ENCODE measurements at regions not wholly inside any gene's neighbourhood (a gene's known extent, or its start where the extent isn't known, plus 50 kb on each side); places are given as distances from the start of the nearest gene placed in this dataset.
"Not testable (repeated sequence)": the region's sequence is repeated elsewhere in the genome, so short reads cannot be mapped to it uniquely, and the experiment has no call there.

GRCh38 chr15:31217067-31217466 is 109.6 kb upstream of the KLF13 start:
- peak overlapping the region; percentile 95 for H3K27ac Mint-ChIP-seq

GRCh38 chr15:31217566-31218270 is 108.9 kb upstream of the KLF13 start:
- H3K9me3 Mint-ChIP-seq: no peaks in the 10 kb centered on the region
- H3K4me3 Mint-ChIP-seq: no peak overlapping the region
- H3K27ac Mint-ChIP-seq: peak overlapping the region; percentile 95
- DNase-seq (ENCODE audit: low spot score): no peak
- H3K4me1 Mint-ChIP-seq (ENCODE audit: low read depth): peaks cover 38% of the 10 kb centered on the region
- no peaks in the 10 kb centered on the region for H3K36me3 Mint-ChIP-seq (ENCODE audit: low read depth)
- H3K27me3 Mint-ChIP-seq (ENCODE audit: low read depth): peaks cover under 1% of the 10 kb centered on the region

More at GRCh38 chr15:31217067-31217466, 109.6 kb upstream of the KLF13 start:
- Mint-ChIP-seq H3K27me3 (ENCODE audit: low read depth) (no peaks in the 10 kb centered on the region), H3K36me3 (ENCODE audit: low read depth) (no peaks in the 10 kb centered on the region), H3K4me1 (ENCODE audit: low read depth) (peaks cover 33% of the 10 kb centered on the region), H3K4me3 (peak overlapping the region; percentile 85), H3K9me3 (no peaks in the 10 kb centered on the region)
- DNase-seq (ENCODE audit: low spot score): no peak

- Mint-ChIP-seq H3K36me3 (ENCODE audit: low read depth) (no peaks in the 10 kb centered on the region), H3K4me1 (ENCODE audit: low read depth) (peaks cover 42% of the 10 kb centered on the region), H3K27ac (no peak overlapping the region), H3K27me3 (ENCODE audit: low read depth) (peaks cover 3% of the 10 kb centered on the region), H3K4me3 (no peak overlapping the region), H3K9me3 (no peaks in the 10 kb centered on the region)
- no peak for DNase-seq (ENCODE audit: low spot score)
Measured at GRCh38 chr15:31219221-31219620, 107.4 kb upstream of the KLF13 start.

DNA sequence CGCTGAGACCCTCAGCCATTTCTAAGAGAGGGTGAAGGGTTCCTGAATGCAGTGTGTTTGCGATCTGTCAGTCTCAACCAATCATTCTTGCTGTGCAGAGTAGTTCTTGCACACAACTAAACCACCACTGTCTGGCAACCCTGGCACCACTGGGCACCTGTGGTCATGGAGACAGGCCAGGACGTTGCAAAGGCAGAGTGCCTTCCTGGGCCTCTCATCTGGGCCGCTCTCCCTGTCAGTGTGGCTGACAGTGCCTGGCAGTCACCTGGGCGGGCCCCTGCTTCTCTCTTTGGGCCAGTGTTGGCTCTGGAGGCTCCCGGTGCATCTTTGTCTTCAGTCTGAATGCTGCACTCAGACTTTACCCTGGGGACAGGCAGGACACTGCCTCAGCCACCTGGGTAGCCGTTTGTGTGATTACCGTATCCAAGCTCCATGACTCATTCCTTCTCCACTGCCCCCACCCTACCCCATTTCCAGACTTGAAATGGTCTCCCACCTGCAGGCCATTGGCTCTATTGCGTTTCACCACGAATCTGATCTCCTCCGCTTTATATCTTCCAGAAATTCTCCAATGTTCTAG is 104.6 kb upstream of the KLF13 start:
- Mint-ChIP-seq H3K9me3 (no peaks in the 10 kb centered on the region), H3K27ac (no peak overlapping the region), H3K4me1 (ENCODE audit: low read depth) (peaks cover 29% of the 10 kb centered on the region), H3K4me3 (no peak overlapping the region), H3K36me3 (ENCODE audit: low read depth) (no peaks in the 10 kb centered on the region), H3K27me3 (ENCODE audit: low read depth) (peaks cover 5% of the 10 kb centered on the region)
- DNase-seq (ENCODE audit: low spot score): no peak

DNA sequence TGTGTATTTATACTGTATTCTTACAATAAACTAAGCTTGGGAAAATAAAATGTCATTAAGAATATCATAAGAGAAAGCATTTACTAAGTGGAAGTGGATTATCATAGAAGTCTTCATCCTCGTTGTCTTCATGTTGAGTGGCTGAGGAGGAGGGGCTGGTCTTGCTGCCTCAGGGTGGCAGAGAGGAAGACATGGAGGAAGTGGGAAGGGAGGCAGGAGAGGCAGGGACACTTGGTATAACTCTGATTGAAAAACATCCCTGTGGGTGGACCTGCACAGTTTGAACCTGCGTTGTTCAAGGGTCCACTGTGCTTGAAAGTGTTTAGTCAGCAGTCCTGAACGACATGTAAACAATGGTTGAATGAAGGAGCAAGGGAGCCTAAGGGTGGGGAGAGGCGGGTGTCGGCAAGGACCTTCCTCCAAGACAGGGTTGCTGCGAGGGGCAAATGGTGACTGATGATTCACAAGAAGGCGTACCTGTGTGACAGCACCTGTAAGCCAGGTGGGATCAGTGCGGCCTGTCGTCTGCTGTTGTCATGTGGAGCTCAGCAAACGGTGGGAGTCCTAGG is 103.8 kb upstream of the KLF13 start:
- no peaks in the 10 kb centered on the region for H3K36me3 Mint-ChIP-seq (ENCODE audit: low read depth)
- peak overlapping the region; percentile 52 for H3K27ac Mint-ChIP-seq
- H3K4me1 Mint-ChIP-seq (ENCODE audit: low read depth): peaks cover 26% of the 10 kb centered on the region
- no peak overlapping the region for H3K4me3 Mint-ChIP-seq
- no peaks in the 10 kb centered on the region for H3K9me3 Mint-ChIP-seq
- DNase-seq (ENCODE audit: low spot score): no peak
- peaks cover 5% of the 10 kb centered on the region for H3K27me3 Mint-ChIP-seq (ENCODE audit: low read depth)

GRCh38 chr15:31223478-31224350 is 102.9 kb upstream of the KLF13 start:
- no peak for DNase-seq (ENCODE audit: low spot score)

DNA sequence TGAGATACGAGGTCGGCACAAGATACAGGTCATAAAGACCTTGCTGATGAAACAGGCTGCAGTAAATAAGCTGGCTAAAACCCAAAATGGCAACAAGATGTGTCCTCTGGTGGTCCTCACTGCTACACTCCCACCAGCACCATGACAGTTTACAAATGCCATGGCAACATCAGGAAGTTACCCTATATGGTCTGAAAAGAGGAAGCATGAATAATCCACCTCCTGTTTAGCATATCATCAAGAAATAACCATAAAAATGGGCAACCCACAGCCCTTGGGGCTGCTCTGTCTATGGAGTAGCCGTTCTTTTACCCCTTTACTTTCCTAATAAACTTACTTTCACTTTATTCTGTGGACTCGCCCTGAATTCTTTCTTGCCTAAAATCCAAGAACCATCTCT is 102.0 kb upstream of the KLF13 start:
- peaks cover 16% of the 10 kb centered on the region for H3K4me1 Mint-ChIP-seq (ENCODE audit: low read depth)
- not testable (repeated sequence) for H3K36me3 Mint-ChIP-seq (ENCODE audit: low read depth); H3K9me3 Mint-ChIP-seq; H3K27me3 Mint-ChIP-seq (ENCODE audit: low read depth); DNase-seq (ENCODE audit: low spot score); H3K4me3 Mint-ChIP-seq; H3K27ac Mint-ChIP-seq

More at GRCh38 chr15:31223478-31224350, 102.9 kb upstream of the KLF13 start:
- Mint-ChIP-seq H3K36me3 (ENCODE audit: low read depth) (no peaks in the 10 kb centered on the region), H3K9me3 (no peaks in the 10 kb centered on the region), H3K27me3 (ENCODE audit: low read depth) (peaks cover 8% of the 10 kb centered on the region), H3K4me1 (ENCODE audit: low read depth) (peaks cover 20% of the 10 kb centered on the region), H3K27ac (no peak overlapping the region), H3K4me3 (no peak overlapping the region)

DNA sequence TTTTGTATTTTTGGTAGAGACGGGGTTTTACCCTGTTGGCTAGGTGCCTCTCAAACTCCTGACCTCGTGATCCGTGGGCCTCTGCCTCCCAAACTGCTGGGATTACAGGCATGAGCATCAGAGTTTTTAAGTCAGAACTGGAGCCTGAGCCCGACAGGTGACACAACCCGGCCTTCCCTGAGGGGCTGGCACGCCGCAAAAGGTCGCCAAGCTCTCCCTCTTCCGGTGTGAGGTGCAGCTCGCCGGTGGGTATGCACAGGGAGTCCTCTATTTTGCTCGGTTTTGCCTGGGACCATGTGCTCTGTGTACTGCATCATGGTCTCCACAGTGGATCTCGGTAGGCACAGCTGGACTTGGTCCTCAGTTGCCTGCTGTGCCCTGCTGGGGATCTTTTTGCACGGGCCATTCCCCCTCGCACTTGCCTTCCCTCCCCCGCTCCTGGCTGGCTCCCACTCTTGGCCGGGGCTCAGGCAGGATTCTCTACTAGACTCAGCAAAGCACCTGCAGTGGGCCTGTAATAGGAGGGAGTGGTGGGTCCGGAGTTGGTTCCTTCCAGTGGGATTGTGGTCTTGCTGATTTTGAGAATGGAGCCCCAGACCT is 101.2 kb upstream of the KLF13 start:
- Mint-ChIP-seq H3K27me3 (ENCODE audit: low read depth) (peaks cover 8% of the 10 kb centered on the region), H3K9me3 (no peaks in the 10 kb centered on the region), H3K4me3 (no peak overlapping the region), H3K27ac (no peak overlapping the region), H3K36me3 (ENCODE audit: low read depth) (no peaks in the 10 kb centered on the region), H3K4me1 (ENCODE audit: low read depth) (peaks cover 15% of the 10 kb centered on the region)
- no peak for DNase-seq (ENCODE audit: low spot score)

- no peak overlapping the region for H3K27ac Mint-ChIP-seq
- peaks cover 8% of the 10 kb centered on the region for H3K27me3 Mint-ChIP-seq (ENCODE audit: low read depth)
- no peaks in the 10 kb centered on the region for H3K9me3 Mint-ChIP-seq
- H3K36me3 Mint-ChIP-seq (ENCODE audit: low read depth): no peaks in the 10 kb centered on the region
- no peak overlapping the region for H3K4me3 Mint-ChIP-seq
- H3K4me1 Mint-ChIP-seq (ENCODE audit: low read depth): peaks cover 13% of the 10 kb centered on the region
- DNase-seq (ENCODE audit: low spot score): no peak
Measured at GRCh38 chr15:31226021-31226420, 100.6 kb upstream of the KLF13 start.

DNA sequence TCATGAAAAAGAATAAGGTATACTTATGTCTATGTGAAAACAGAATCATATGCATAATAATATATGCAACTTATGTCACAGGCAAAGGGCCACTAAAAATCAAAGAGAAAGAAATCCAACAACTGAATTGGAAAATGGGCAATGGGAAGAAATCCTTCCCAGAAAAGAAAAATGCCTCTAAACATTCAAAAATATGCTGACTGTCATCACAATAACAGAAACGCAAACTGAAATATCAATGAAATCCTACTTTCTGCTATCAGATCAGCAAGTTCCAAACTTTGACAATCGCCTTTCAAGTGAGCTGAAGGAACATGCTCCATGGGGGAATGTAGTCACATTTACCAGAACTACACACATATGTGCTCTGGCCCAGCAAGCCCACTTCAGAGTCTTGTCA is 99.4 kb upstream of the KLF13 start:
- Mint-ChIP-seq H3K4me3 (no peak overlapping the region), H3K27ac (no peak overlapping the region), H3K36me3 (ENCODE audit: low read depth) (no peaks in the 10 kb centered on the region), H3K27me3 (ENCODE audit: low read depth) (peaks cover 8% of the 10 kb centered on the region), H3K9me3 (no peaks in the 10 kb centered on the region), H3K4me1 (ENCODE audit: low read depth) (peaks cover 15% of the 10 kb centered on the region)
- DNase-seq (ENCODE audit: low spot score): no peak

DNA sequence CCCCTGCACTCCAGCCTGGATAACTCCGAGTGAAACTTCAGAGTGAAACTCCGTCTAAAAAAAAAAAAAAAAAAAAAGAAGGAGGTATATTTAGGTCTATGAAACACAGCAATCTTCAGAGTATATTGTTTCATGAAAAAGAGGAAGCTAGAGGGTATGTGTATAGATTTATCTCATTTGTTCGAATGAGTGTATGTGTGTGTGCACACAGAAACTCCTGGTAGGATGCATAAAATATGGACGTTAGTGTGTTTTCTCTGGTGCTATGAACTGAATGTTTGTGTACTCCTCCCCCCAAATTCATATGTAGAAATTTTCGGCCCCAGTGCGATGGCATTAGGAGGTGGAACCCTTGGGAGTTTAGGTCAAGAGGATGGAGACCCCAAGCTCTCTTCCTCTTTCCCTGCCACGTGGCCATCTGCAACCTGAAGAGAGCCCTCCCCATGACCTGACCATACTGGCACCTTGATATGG is 98.6 kb upstream of the KLF13 start:
- no peak overlapping the region for H3K4me3 Mint-ChIP-seq
- H3K4me1 Mint-ChIP-seq (ENCODE audit: low read depth): peaks cover 9% of the 10 kb centered on the region

DNA sequence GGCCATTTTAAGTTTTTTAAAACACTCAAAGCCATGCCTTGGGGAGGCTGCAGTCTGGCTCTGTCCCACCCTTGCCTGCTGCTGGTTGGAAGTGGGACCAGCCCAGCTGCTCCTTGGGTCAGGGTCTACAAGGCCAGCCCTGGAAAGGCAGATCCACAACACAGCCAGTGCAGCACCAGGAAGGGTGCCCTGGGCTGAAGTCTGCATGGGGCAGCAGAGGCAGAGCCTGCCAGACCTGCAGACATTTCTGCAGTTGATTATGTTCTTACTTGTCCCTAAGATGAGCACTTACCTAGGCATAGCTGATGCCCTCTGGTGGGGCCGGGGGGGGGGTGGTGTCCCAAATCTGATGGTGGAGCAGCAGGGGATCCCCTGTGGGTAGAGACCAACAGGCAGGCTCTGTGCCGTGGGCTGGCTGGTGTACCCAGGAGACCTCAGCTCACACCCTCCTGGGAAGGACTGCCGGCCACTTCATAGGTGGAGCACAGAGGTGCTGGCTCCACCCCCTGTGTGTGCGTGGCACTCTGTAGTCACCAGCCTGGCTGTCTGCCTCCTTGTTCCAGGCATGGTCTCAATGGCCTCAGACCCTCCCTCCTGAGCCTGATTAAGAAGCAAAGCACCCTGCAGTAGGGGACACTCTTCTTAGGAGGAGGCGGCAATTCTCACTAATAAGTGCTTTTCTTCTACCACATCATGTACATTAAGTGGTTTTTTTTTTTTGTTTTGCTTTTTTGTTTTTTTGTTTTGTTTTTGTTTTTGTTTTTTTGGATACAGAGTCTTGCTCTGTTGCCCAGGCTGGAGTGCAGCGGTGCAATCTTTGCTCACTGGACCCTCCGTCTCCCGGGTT is 97.4 kb upstream of the KLF13 start:
- Mint-ChIP-seq H3K36me3 (ENCODE audit: low read depth) (no peaks in the 10 kb centered on the region), H3K27ac (no peak overlapping the region), H3K9me3 (no peaks in the 10 kb centered on the region), H3K27me3 (ENCODE audit: low read depth) (peaks cover 5% of the 10 kb centered on the region), H3K4me3 (no peak overlapping the region), H3K4me1 (ENCODE audit: low read depth) (peaks cover 9% of the 10 kb centered on the region)
- no peak for DNase-seq (ENCODE audit: low spot score)

More for the DNA sequence above, 98.6 kb upstream of the KLF13 start:
- no peak overlapping the region for H3K27ac Mint-ChIP-seq
- H3K36me3 Mint-ChIP-seq (ENCODE audit: low read depth): no peaks in the 10 kb centered on the region
- DNase-seq (ENCODE audit: low spot score): no peak
- peaks cover 5% of the 10 kb centered on the region for H3K27me3 Mint-ChIP-seq (ENCODE audit: low read depth)
- no peaks in the 10 kb centered on the region for H3K9me3 Mint-ChIP-seq

Data from T-helper 2 cell treated with Interferon-gamma antibody and Interleukin-4, amounts not matched to agents 5 μg/mL and 100 μg/mL, for 36 hours (primary cell).